ENCODE measurements at regions not wholly inside any gene's neighbourhood (a gene's known extent, or its start where the extent isn't known, plus 50 kb on each side); places are given as distances from the start of the nearest gene placed in this dataset.

DNA sequence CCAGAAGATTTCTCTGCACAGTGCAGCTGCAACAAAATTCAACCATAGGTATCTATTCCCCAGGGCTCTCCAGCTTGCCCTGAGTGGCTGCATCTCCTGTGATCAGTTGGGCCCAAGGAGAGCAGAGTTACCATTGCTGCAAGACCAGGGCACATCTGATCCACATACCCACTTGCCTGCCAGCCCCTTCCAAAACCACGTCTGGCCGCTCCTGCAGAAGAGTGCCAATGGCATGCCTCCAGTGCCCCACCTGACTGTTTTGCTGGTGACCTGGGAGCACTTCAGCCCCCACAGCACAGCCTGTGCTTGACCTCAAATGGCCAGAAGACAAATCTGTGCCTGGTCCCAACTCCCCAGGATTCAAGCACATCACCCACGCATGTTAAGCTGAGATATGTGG, 526.1 kb upstream of the GBE1 start:
- no peak for DNase-seq (ENCODE audit: low read depth)

DNA sequence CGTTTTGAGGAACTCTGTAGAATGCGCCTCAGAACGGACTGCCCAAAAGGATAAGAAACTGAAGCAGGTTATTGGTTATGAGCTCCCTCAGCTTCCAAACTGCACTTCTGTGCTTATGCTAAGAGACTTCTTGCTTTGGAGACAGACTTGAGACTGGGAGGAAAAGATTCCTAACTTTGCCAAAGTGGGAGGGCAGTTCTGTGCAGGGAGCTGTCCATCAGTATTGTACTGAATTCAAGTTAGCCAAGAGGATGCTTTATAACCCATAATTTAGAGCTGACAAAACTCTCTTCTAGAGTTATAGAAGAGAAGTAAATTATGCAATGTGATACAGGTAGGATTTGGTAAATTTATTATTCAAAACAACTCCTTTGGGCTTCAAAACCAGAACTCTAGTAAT, 519.8 kb upstream of the GBE1 start:
- DNase-seq (ENCODE audit: low read depth) = peak; percentile 1

DNA sequence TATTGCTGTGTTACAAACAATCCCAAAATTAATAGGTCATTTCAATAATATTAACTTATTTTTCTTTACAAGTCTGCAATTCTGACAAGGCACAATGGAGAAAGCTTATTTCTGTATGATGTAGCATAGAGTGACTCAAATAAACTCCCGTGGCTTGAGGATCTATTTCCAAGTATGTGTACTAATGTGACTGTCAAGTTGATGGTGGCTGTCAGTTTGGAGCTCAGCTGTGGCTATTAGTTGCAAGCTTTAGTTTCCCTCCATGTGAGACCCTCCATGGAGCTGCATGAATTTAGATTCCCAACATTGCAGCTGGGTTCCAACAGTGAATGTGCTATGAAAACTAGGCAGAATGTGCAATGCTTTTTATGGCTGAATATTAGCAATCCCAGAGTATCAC, 515.5 kb upstream of the GBE1 start:
- DNase-seq (ENCODE audit: low read depth) = no peak

DNA sequence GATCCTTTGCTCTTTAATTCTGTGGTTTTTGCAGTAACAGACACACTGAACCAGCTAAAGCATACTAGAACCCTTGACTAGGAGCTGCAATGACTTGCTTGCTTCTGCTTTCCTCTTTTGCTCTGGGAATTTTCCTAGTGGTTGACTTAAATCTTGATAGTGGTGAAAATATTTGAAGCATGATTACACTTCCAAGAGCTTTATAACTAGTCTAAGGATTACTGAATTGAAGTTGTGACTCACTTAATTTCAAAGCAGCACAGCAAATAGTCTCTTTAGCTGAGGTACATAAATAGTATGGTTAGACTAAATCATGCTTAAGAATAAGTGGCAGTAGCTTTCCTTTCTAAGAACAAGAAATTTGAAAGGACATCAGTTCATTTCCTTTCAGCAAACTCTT, 513.5 kb upstream of the GBE1 start:
- DNase-seq (ENCODE audit: low read depth) = peak; percentile 38

DNA sequence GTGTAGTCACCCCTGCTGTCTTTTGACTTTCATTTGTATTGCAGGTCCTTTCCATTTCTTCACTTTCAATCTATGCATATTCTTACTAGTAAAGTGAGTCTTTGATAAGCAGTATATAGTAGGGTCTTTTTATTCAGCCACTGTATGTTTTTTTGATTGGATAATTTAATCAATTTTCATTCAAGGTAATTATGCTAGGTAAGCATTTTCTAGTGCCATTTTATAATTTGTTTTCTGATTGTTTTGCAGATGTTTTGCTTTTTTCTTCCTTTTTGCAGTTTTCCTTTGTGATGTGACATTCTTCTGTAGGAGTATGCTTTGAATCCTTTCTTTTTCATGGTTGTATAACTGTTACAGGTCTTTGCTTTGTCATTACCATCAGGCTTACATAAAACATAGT, 504.3 kb upstream of the GBE1 start:
- no peak for DNase-seq (ENCODE audit: low read depth)

DNA sequence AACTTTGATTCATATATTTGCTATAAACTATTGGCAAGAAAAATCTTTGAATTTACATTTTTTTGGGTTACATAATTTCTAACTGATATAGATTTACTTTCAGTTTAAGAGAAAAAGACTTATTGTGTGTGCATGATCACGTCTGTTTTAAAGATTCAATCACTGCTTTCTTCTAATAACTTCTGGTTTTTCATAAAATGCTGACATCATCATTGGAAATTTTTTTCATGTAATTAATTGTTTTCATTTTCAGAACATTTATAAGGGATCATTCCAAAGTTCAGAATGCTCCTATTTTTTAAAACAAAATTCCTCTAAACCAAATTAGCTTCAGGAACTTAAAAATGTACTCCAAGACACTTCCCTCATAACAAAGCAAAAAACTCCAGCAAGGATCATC, 500.7 kb upstream of the GBE1 start:
- DNase-seq (ENCODE audit: low read depth) = no peak

DNA sequence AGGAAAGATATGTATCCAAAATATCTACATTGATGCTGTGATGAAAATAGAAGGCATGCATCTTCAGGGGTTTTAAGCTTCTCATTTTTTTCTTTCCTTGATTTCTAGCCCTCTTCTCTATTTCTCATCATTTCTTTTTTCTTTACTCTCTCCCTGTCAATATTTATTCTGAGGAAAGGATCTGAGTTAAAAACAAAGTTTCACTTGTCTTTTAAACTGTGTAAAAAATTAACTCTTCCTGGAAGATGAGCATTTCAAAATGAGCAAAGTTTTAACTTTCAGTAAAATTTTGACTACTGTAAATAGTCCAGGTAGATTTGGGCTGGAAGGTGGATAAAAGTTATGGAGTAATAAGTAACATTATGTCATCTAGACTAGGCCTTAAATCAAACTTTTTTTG, 500.2 kb upstream of the GBE1 start:
- DNase-seq (ENCODE audit: low read depth) = no peak

DNA sequence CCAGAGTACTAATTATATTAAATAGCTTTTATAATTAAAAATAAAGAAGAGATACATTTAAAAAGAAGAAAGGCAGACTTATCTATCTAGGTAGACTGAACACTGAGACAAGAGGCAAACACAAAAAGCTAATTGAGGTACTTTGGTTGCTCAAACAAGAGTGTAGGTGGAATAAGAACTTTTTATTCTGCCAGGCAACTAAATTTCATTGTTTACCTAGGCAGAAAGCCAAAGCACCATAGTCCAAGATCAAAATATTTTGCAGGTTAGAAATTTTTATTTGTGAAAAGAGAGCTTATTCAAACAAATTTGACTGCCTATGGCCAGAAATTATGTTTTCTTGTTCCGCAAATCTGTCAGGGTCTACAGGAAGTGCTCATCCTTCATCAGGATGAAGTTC, 499.6 kb upstream of the GBE1 start:
- DNase-seq (ENCODE audit: low read depth) = no peak

DNA sequence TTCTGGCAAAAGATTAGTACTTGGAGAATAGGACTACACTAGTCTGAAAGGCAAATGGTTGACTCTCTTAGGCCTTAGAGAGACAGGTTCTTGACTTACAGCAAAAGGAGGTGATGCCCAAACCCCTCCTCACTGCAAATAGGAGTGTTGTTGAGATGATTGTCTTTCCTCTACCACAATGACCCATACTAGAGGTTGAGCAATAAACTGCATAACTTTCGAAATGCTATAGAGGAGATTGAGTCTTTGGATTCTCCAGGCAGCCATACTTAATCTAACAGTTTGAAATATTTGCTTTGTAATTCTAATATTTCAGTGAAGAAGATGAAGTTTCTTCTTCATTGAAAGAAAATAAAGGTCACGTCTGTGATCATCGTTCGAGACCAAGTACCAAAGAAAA, 498.5 kb upstream of the GBE1 start:
- DNase-seq (ENCODE audit: low read depth) = no peak

DNA sequence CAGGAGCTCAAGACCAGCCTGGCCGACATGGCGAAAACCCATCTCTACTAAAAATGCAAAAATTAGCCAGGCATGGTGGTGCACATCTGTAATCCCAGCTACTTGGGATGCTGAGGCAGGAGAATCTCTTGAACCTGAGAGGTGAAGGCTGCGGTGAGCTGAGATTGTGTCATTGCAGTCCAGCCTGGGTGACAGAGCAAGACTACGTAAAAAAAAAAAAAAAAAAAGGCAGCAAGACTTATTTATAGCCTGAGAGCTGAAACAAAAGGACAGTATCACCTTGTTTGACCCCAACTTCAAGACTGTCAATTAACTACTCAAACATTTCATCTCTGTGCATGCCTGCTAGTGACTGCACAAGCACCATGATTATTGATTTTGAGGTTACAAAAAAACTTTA, 478.9 kb upstream of the GBE1 start:
- no peak for DNase-seq (ENCODE audit: low read depth)

DNA sequence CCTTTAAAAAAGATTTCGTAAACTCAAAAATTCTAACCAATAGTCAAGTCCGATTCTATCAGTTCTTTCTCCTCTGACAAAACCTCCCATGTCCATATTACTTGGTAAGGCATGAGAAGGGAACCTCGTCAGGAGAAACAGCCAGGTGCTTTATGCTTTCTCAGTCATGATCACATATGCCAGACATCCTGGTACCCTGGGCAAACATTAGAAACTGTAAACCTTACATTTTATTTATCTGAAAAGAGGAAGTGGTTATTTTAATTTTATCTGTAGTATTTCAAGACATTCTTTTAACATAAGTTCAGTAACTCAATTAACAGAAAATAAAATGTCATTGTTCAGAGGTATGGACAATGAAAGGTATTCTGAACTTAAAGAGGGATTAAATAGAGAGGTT, 474.8 kb upstream of the GBE1 start:
- no peak for DNase-seq (ENCODE audit: low read depth)

DNA sequence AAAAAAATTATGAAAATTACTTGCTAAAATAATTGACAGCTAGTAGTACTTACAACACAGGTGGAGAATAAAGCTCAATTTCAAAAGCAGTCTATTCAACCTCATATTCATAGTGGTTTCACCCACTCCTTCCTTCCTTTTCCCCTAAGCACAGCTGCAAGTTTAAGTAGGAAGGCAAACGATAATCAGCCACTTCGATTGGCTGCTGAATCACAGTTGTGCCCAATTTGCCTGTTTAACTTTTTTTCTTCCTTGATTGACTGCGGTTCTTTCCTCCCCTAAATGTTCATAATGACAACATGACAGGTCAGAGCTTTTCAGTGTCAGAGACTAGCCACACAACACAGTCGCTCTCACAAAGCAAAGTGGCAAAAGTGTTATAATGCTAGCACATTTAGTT, 468.0 kb upstream of the GBE1 start:
- no peak for DNase-seq (ENCODE audit: low read depth)

DNA sequence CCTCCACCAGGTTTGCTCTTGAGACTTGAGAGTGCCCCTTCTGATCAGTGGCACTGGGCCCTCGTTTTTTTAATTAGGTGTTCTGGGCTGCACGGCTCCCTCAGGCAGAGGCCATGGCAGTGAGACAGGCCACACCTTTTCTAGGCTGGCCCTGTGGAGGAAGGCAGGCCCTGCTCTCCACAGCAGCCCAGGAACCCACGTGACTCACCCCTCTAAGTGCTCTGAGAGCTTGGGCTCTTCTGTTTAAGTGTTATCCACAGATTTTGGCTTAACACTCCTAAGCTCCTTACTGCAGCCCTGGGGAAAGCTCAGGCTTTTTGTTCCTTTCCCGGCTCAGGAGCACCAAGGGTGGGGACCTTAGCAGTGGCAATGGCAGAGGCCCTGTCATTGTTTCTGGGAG, 463.2 kb upstream of the GBE1 start:
- DNase-seq (ENCODE audit: low read depth) = no peak

DNA sequence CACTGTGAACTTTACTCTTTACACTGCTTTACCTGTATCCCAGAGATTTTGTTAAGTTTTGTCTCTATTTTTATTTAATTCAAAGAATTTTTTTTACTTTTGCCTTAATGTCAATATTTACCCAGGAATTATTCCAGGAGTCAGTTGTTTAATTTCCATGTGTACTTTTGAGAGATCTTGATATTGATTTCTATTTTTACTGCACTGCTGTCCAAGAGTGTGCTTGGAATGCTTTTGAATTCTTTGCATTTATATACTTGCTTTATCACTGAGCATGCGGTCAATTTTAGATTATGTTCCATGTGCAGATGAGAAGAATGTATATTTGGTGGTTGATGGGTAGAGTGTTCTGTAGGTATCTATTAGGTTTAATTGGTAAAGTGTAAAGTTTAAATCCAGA, 461.0 kb upstream of the GBE1 start:
- DNase-seq (ENCODE audit: low read depth) = no peak

DNA sequence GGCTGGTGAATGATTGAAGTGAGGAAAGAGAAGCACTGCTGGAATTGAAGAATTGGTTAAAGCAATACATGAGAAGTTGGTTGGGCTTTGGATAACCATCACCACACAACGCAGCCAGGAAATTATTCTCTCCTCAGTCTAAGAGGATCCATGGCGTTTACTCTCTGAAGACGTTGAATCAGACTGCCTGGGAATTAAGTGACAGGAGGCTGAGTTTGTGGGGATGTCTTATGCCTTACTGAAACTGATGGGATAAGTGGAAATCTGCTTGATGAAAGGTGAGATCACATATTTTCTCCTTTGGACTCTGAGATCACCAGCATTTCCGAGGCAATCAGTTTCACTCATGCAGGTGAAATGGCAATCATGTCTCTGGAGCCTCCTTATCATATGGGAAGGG, 456.1 kb upstream of the GBE1 start:
- DNase-seq (ENCODE audit: low read depth) = no peak

DNA sequence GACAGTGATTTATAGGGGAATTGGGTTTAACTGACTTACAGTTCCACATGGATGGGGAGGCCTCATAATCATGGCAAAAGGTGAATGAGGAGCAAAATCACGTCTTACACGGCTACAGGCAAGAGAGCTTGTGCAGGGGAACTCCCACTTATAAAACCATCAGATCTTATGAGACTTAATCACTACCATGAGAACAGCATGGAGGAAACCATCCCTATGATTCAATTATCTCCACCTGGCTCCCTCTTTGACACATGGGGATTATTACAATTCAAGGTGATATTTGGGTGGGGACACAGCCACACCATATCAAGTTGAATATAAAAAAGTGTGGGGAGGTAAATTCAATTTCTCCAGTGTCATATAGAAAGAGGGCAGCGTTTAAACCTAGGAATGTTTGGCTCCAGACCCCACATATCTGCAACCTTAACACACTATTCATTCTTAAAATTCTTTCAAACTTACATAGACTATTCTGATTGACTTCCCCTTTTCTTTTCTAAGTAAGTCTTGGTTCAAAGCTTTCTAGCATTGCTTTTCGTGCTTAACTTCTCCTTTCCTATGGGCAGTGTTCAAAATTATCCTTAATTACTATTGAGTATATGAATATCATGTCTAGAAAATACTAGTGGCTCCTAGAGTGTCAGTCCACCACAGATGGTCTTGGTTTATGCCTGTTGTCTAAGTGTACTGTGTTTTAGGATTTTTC, 446.7 kb upstream of the GBE1 start:
- DNase-seq (ENCODE audit: low read depth) = no peak

DNA sequence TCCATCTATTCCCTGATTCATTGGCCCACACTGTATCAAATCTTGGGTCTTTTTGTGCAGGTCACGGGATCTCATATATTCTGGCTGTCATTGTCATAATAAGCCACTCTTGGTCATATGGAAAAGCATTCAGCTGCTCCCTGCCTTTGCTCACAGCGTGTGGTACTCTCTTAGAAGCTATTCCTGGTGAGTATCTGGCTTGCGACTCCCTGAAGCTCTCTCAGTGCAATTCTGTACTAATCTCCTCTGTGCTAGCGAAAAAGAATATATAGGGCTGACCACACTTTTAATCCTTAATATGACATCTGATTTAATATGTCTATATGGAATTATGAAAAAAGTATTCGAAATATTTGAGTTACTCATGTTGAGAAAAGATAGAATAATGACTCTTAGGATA, 440.8 kb upstream of the GBE1 start:
- DNase-seq (ENCODE audit: low read depth) = no peak

DNA sequence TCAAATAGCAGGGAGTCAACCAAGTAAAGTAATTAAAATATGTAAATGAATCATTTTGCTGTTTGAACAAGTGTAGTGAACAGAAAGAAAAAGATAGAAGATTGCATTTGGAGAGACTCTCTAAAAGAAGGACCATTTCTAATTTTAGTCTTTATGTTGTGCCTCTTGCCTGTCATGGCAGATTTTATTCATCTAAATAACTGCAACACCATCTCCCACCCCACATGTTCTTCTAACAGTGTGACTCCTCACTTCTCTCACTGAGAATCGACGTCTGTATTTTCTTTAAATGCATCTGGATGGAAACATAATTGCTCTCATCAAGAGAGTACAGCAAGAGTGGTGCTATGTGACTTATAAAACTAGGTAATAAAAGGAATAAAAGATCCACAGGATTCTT, 439.9 kb upstream of the GBE1 start:
- DNase-seq (ENCODE audit: low read depth) = no peak

DNA sequence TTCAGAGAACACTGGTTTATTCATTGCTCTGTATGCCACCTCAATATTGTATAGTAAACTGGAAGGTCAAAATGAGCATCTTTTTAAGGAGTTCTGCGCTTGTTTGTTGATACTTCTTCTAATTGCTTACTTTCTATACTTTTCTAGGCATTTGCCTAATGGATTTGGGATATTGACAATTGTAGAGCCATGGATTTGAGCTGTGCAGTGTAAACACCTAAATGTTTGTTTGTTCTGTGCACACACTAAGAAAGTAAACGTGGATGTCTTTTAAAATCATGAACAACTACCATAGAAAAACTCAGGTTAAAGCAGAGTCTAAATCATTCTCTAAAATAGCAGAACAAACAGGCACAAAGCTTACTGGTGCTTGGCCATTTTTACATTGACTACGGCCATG, 436.6 kb upstream of the GBE1 start:
- DNase-seq (ENCODE audit: low read depth) = no peak

DNA sequence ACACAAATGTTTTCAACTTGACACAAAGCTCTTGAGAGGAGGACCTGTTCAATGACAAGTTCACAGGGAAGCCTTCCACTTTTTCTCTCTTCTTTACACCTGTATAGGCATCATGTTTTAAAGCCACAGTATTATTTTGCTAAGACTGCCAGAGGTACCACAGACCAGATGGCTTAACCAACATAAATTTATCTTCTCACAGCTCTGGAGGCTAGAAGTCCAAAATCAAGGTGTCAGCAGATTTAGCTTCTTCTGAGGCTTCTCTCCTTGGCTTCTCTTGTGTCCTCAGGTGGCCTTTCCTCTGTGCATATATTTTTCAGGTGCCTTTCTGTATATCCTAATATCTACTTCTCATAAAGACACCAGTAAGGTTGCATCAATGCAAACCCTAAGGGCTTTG, 435.2 kb upstream of the GBE1 start:
- no peak for DNase-seq (ENCODE audit: low read depth)

DNA sequence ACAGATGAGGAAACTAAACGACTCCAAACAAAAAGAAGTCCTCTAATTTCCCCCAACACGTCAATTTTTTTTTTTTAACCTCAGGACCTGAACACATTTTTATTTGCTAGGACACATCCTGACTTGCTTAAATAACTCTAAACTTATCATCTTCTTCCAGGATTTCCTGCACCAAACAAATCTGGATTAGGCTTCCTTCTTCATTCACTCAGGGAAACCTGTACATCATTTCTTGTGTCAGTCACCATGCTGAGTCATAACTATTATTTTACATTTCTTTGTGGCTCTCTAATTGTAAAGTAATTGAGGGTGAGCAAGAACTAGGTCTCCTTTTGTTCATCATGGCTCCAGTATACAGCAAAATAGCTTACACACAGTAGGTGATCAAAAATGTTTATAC, 433.4 kb upstream of the GBE1 start:
- no peak for DNase-seq (ENCODE audit: low read depth)

DNA sequence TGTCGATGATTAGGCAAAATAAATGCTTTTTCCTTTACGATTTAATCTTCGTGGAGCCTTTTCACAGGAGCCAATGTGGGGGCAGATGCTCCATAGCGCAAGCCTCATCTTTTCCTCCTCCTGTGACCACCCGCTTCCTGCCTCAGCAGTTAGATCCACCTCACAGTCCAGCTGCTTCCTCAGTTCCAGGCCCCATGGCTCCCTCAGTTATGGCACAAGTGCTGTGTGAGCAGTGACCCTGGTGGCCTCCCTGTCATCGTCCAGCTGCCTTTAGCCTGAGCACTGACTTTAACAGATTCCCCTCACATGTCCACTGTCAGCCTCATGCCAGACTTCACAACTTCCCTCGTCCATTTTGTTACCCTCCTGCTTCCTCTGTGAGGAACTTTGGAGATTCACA, 424.6 kb upstream of the GBE1 start:
- DNase-seq (ENCODE audit: low read depth) = no peak

DNA sequence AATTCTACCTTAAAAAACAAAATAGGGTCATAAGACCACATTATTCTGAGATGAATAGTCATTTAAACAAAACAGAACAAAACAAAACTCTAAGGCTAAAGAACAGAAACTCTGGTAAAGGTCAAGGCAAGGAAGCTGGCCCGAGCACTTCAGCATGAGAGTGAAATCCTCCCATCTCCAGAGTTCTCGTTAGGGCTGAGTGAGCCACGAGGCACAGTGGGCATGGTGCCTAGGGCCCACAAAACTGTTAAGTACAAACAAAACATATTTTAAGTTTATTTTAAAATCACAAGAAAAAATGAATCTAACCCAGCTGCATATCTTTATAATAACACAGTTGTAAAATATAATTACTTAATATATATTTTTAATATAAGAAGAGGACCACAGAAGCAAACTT, 417.8 kb upstream of the GBE1 start:
- DNase-seq (ENCODE audit: low read depth) = no peak

DNA sequence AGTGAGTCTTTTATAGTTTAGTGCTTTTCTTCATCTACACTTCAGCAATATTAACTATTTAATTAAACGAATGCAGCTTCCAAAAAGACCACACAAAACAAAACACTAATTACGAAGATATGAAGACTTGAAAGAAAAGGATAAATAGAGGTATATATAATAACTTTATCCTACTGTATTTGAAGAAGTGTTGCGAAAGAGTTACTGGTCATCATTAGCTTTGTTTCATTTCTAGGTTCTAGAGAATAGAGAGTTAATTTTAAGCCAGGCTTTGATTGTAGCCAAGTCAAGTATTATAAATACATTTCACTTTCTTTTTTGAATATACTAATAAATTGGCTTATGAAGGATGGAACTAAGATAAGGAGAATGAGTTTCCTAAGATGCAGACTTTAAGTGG, 416.8 kb upstream of the GBE1 start:
- no peak for DNase-seq (ENCODE audit: low read depth)

DNA sequence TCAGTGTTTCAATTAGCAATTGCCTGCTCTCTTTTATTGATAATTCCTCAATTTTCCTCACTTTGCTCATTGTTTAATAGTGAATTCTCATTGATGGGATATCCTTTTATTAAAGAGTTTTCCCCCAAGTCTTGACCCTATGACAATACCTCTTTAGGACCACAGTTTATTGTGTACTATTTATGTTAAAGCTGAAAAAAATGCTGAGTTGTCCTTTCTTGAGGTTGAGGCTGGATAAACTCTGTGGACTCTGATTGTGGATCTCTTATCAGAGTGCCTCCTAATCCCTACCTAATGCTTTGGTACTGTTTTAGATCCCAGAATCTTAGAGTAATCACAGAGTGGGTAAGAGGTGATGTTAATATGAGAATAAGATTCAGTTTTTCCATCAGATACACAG, 416.3 kb upstream of the GBE1 start:
- DNase-seq (ENCODE audit: low read depth) = no peak
